GM21360 (cell line): ENCODE measurements at regions not wholly inside any gene's neighbourhood (a gene's known extent, or its start where the extent isn't known, plus 50 kb on each side); places are given as distances from the start of the nearest gene placed in this dataset.
A peak's percentile ranks its signal among the peaks of the same experiment; 100 is the strongest.
"Not testable (repeated sequence)": the region's sequence is repeated elsewhere in the genome, so short reads cannot be mapped to it uniquely, and the experiment has no call there.

Source experiments
- ATAC-seq: cut with Tn5 transposase; IDR thresholded peaks from one replicate; pipeline ENCODE4 v1.9.1; 2021; ENCODE audit warnings: mild to moderate bottlenecking, moderate library complexity; ENCODE audit not compliant: unreplicated experiment

- ATAC-seq: no peak
Measured at GRCh38 chr6:50899306-50899870, 80.7 kb downstream of the TFAP2B start.

GRCh38 chr6:50902260-50902659 is 83.6 kb downstream of the TFAP2B start:
- no peak for ATAC-seq

GRCh38 chr6:50905297-50905696 is 86.6 kb downstream of the TFAP2B start:
- no peak for ATAC-seq

- no peak for ATAC-seq
Measured at GRCh38 chr6:50907565-50907964, 88.9 kb downstream of the TFAP2B start.

- ATAC-seq: no peak
Measured at GRCh38 chr6:50913105-50913770, 94.6 kb downstream of the TFAP2B start.

- ATAC-seq: not testable (repeated sequence)
Measured at GRCh38 chr6:50921378-50921777, 102.7 kb downstream of the TFAP2B start.

GRCh38 chr6:50921968-50922367 is 103.3 kb downstream of the TFAP2B start:
- ATAC-seq: no peak

- ATAC-seq: no peak
Measured at GRCh38 chr6:50922579-50923525, 104.2 kb downstream of the TFAP2B start.

- ATAC-seq: no peak
Measured at GRCh38 chr6:50924758-50925157, 106.1 kb downstream of the TFAP2B start.

- ATAC-seq: no peak
Measured at GRCh38 chr6:50925548-50925947, 106.9 kb downstream of the TFAP2B start.

- ATAC-seq: no peak
Measured at GRCh38 chr6:50925981-50926380, 107.3 kb downstream of the TFAP2B start.

- ATAC-seq: no peak
Measured at GRCh38 chr6:50927800-50928199, 109.1 kb downstream of the TFAP2B start.

GRCh38 chr6:50929323-50929722 is 110.7 kb downstream of the TFAP2B start:
- ATAC-seq: no peak

- no peak for ATAC-seq
Measured at GRCh38 chr6:50935442-50935841, 116.8 kb downstream of the TFAP2B start.

- no peak for ATAC-seq
Measured at GRCh38 chr6:50936277-50936681, 117.6 kb downstream of the TFAP2B start.

- ATAC-seq: no peak
Measured at GRCh38 chr6:50939931-50940330, 121.3 kb downstream of the TFAP2B start.

GRCh38 chr6:50945789-50946188 is 127.1 kb downstream of the TFAP2B start:
- ATAC-seq: no peak

GRCh38 chr6:50952092-50952907 is 133.6 kb downstream of the TFAP2B start:
- ATAC-seq: peak; percentile 56

GRCh38 chr6:50956014-50956413 is 137.3 kb downstream of the TFAP2B start:
- ATAC-seq: no peak

- ATAC-seq: no peak
Measured at GRCh38 chr6:50958148-50958697, 139.6 kb downstream of the TFAP2B start.
